MV-4-11 (cell line): ENCODE measurements at regions not wholly inside any gene's neighbourhood (a gene's known extent, or its start where the extent isn't known, plus 50 kb on each side); places are given as distances from the start of the nearest gene placed in this dataset.
"Not testable (repeated sequence)": the region's sequence is repeated elsewhere in the genome, so short reads cannot be mapped to it uniquely, and the experiment has no call there.

Source experiments
- DNase-seq: peaks from one replicate; lab custom pipeline; 2025; lab: John Stamatoyannopoulos, UW

DNA sequence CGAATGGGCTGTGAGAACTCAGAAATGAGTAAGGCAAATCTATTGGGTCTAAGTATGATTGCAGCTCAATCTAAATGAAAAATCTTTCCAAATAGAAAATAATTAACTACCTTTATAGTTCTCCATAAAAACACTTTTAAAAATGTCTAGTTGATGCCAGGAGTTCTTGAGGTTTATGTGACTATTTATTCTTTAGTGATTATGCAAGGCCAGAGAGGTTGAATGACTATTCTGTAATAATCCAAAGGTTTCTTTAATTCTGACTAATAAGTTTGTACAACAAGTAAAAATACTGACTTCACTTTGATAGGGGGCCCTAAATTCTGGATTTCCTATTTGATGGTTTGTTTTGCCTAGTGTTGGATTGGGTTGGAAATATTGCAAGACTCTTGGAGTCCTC, 461.2 kb downstream of the EPM2A start:
- no peak for DNase-seq

DNA sequence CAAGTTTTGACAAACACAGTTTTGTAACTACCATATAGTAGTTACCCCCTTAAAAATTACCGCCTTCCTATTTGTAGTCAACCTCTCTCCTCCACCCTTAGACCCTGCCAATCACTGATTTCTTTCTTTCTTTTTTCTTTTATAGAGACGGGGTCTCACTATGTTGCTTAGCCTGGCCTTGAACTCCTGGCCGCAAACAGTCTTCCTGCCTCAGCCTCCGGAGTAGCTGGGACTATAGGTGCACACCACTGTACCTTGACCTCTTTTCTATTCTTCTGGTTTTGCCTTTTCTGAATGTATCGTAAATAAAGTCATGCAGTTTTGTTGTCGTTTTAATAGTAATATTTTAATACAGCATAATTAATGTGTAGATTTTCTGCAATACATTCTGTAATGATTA, 460.3 kb downstream of the EPM2A start:
- DNase-seq: no peak

DNA sequence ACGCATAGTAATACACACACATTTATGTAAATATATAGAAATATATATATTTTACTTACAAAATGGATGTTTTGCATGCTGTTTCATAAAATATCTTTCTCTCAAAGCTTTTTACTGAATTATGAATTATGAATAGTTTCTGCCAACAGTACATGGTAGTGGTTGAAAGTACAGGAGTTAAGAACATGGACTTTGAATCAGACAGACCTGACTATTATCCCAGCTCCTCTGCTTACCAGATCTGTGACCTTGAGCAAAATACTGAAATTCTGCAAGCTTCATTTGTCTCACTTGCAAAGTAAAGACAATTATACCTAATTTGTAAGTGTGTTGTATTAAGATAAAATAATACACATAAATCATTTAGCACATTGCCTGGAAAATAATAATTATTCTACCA, 459.5 kb downstream of the EPM2A start:
- no peak for DNase-seq

DNA sequence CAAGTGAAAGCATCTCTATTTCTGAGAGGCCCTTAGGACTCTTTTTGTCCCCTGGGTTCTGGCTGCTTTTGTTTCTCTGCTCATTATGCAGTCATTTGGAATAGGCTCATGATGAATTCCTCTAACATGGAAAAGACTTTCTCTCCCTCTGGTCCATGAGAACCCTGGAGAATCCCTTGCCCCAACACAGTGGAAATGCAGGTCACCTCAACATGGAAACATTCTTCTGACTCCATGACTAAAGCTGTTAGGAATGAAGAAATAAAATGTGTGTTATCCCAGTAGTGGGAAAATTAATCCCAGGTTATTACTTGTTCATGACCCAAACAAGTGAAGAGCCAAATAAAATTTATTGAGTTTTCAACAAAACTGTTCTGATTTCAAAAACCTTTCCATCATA, 458.6 kb downstream of the EPM2A start:
- no peak for DNase-seq

DNA sequence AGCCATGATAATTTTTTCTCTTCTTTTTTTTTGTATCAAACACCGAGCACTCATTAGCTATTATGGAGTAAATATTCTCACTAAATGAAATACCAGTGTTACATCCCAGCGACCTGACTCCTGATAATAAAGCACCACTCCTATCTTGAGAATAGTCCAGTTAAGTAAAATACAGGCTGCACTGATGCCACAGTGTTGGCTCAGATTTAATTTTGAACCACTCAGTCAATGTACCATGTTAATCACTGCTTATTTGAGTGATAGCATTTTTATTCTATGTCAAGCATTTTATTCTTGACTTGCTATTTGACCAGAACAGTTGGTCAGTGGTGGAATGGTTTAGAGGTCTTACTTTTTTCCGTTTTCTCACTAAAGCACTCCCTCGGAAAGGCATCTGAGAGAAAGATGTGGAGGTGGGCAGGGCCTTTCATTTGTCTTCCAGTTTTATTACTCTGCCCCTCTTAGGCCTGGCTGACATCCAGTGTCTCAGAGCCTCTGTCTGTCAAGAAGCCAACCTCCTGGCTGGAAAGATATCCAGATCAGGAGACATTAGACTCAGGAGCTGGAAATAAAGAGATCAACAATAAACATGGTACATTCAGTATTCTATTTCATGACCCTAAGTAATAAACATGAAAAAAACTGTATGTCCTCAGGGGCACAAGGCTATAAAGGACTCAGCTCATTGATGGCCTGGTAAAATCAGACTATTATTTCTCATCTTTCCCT, 457.8 kb downstream of the EPM2A start:
- no peak for DNase-seq

DNA sequence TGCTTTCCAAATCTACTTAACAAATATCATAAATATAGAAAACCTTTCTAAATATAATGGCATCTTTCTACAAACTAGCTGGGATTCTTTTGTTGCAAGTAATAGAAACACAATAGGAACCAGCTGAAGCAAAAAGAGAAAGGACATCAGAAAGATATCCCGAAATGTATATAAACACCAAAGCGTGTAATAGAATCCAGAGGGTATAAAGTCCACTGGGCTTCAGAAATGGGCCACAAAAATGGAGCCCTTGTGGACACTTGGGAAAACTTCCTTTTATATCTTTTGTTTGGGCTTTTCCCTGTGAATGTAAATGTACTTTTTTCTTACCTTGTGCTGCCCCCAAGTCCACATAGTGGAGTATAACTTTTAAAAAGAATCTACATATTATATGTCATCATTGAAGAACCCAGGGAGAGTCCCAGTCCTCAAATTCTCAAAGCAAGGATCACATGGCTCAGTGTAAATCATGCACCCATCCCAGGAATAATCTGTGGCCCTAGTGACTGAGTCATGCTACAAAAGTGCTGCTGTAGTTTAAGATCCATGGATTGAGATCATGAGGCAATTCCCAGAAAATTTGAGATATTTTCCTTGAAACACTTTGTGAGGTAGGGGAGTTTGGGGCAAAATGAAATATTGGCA, 457.0 kb downstream of the EPM2A start:
- no peak for DNase-seq

DNA sequence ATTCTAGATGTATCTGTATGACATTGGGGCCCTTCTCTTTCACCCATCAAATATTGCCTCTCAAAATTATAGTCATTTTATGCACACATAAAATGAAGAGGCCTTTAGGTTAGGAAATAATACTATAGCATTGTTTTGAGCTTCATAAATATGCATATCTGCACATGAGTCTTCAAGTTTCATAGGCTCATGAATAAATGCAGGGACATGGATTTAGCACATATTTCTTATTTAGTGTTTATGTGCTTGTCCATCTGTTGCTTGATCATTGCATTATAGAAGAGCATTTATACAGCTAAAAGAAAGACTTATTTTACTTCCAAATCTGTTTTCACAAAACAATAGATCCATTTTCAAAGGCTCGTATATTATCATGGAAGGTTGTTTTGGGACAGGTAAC, 455.8 kb downstream of the EPM2A start:
- DNase-seq: no peak

DNA sequence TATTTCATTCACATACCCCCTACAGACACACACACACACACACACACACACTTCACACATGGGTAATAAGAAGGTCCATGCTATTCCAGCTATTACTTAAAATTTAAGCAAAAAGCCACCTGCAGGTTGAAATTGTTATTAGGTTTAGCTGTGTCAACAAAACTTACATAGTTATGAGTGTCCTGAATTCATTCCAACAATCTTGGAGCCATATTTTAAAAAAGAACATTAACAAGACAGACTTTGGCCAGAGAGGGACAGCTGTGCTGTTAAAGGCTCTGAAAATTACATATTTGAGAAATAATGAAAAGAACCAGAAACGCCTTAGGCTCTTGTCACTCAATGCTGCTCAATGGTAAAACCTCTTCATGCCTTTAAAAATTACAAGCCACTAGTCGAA, 455.3 kb downstream of the EPM2A start:
- DNase-seq: no peak

DNA sequence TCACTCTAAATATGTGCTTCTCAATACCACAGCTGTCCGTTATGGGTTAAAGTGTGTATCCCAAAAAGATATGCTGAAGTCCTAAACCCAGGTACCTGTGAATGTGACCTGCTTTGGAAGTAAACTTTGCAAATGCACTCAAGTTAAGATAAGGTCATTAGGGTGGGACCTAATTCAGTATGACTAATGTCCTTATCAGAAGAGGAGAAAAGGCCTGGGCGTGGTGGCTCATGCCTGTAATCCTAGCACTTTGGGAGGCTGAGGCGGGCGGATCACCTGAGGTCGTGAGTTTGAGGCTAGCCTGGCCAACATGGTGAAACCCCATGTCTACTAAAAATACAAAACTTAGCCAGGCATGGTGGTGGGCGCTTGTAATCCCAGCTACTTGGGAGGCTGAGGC, 452.1 kb downstream of the EPM2A start:
- not testable (repeated sequence) for DNase-seq

DNA sequence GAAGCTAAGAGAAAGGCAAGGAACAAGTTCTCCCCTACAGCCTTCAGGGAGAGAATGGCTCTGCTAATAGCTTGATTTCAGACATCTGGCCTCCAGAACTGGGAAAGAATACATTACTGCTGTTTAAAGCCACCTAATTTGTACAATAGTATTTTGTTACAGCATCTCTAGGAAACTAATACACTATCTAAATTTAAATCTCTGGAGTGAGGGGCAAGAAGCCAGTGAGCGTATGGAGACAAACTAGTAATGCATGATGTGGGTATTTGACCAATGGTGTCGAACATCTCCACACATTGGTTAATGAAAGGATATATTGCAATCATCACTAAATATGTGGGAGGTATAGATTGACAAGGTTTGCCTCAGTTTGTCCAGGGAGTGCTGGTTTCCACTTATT, 451.5 kb downstream of the EPM2A start:
- DNase-seq: no peak

DNA sequence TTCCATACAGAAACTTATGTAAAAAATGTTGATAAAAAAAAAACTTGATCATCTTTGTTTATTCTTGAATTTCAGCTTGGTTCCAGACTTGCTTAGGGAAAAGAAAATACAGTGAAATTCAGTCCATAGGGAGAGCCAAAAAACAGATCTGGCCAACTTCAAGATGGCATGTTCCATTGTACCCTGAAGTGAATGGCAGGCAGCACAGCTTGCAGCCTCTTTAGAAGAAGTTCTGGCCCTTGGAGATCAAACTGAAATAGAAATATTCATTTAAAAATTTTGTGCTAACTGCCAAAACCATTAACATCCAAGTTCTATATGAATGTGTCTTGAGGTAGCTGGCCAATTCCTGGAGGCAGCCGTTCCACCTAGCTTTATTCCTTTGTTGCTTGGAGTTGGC, 448.4 kb downstream of the EPM2A start:
- no peak for DNase-seq

DNA sequence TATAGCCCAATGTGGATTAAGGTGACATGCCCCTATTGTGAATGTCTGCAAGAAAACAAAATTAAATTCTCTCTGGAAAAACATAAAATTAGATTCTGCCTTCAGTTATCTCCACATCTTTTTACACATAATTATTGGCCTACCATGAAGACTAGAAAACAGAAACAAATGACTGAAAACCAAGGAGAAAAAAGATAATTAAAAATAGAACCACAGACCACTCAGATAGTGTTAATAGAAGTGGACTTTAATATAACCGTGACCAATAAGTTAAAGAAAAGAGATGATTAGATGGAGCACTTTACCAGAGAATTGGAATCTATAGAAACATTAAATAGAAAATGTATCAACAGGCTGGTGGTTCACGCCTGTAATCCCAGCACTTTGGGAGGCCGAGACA, 445.7 kb downstream of the EPM2A start:
- no peak for DNase-seq

DNA sequence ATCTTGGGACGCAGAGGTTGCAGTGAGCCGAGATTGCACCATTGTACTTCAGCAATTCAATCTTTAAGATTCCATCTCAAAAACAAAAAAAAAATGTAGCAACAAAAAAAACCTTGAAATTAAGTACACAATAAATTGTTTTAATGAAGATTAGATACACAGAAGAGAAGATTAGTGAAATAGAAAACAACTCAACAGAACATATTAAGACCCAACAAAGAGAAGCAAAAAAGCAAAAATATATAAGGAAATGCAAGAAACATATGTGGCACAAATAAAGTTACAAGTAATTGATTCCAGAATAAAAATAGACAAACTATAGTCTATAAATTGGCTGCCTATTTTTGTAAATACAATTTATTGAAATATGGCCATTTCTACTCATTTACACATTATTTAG, 445.2 kb downstream of the EPM2A start:
- DNase-seq: no peak

DNA sequence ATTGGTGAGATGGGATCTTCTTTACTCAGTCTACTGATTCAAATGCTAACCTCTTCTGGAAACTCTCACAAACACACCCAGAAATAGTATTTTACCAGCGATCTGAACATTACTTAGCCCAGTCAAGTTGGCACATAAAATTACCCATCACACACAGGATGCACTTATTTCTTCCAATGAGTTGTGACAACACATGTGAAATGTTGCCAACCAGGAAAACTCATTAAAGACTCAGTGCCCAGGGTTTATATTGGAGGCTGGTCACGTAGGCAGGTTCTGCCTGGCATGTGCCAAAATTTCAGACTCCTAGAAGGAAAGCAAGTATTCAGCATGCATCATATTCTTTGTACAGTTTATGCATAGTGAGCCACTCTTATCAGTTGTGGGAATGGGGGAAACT, 443.3 kb downstream of the EPM2A start:
- no peak for DNase-seq

DNA sequence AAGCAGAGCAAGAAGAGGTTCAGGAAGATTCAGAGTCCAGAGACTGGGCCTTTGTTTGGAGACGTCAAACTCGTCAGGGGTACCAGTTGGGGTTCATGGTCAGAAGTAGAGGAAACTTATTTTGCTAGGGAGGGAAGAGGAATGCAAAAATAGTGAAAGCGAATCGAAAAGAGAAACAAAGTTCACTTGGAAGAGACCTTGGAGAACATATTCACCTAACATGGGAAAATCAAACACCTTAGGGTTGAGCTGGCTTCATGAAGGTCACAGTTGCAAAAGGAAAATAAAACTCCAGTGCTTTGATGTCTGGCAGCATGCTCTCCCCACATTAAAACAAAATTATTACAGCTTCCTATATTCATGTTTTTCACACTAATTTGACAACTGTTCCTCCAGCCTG, 440.4 kb downstream of the EPM2A start:
- no peak for DNase-seq

DNA sequence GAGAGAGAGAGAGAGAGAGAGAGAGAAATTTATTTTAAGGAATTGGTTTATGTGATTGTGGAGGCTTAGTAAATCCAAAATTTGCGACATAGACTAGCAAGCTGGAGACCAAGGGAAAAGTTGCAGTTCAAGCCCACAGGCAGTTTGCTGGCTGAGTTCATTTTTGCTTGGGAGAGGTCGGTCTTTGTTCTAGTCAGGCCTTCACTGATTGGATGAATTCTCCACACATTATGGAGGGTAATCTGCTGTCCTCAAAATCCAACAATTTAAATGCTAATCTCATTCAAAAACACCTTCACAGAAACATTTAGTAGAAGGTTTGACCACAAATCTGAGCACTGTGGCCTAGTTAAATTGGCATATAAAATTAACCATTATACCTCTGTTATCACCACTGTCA, 439.6 kb downstream of the EPM2A start:
- DNase-seq: no peak

DNA sequence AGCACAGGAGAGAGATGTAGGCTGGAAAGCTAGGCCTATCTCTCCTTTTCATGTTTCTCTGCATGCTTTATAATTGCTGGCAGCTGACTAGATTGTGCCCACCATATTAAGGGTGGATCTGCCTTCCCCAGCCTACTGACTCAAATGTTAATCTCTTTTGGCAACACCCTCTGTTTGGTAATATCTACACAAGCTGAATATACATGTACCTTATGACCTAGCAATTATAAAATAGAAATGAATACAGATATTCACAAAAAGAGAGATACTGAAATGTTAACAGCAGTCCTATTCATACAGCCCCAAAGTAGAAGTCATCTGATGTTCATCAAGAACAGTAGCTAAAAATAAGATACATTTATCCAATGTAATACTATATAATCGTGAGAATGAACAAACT, 429.6 kb downstream of the EPM2A start:
- DNase-seq: no peak

DNA sequence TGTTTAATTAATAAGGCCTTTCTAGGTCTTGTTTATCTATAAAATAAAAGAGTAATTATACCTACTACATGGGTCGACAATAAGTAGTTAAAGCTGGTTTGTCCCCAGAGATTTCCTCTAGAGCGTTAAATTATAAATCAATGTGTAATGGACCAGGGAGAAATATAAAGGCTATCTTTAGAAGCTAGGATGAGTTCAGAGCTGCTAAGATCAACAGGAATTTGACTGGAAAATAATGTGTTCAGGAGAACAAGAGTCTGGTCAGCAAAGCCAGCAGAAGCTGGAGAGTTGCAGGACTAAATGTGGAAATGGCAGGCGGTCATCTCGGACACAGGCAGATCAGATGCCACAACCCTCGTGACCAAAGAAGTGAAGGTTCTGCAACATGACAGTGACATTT, 428.8 kb downstream of the EPM2A start:
- no peak for DNase-seq

DNA sequence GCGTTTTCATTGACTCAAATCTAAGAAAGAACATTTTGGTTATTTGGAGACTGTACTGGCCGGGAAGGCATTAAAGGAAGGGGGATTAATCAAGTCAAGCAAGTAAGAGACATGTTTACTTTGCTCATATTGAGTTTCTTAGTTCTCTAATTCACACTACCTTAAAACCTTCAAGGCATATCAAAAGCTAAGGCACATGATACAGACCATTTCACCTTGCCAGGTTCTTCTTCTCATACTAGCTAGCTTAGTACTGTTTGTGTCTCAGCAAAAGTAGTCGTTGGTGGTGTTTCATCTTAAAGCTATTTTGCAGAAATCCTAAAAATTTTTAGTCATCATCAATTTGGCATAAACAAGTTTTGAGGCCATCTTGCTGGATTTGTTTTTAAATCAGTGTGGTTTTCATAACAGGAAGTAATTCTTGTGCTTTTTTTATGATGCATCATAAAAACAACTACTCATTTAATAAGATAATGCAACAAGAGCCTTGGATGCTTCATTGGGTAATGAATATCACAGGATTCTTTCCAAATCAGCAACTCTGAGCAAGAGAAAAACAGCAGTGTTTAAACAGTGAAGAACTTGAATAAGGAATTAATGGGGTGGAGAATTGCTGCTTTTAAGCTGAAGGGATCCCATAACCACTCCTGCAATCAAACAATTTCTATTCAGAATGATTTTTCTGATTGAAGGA, 425.3 kb downstream of the EPM2A start:
- no peak for DNase-seq

DNA sequence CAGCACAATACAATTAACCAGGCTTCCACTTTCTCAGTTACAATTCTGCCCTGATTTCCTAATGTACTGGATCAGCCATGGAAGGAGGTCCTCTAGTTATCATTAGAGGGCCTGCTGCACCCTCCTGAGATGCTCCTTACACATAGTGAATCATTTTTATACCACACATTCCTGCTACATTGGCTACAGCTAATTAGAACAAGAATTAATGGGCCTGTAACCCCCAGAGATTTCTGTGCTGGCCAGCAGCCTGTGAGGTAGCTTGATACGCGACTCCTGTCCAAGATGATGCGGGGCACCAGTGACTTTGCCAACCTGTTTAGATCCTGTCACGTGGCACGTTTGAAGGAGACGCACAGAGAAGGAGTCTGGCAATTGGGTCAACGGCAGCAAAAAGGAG, 422.8 kb downstream of the EPM2A start:
- DNase-seq: no peak

DNA sequence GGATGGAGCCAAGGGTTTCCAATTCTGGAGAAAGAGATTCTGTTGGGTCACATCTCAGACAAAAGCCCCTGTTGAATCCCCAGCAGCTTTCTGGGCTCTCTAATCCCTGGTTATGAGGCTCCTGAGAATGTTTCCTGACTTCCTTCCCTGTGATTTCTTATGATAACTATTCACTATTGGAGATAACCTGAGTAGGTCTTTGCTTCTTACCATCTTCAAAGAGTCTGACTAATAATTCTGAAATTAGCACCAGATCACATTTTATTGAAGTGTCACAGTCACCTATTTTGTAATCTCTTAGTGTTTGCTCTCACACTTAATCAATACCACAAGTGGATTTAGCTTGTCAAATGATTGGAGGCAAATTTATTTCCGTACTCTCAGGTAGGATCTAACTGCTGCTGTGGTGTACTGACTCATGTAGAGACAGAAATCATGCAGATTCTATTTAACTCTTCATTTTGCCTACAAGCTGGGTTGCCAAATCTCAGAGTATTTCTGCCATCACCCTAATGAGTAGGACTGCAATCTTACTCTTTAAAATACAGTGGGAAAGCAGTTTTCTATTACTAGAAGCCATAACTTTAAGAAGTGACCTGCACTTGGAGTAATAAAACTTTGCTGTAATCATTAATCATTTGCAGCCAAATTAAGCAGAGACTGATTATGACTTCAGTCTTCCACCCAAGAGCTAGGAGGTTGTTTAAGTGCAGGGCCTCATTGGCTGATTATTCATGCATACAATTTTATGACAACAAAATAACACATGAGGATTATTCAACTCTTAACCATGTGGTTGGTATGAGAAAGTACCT, 422.1 kb downstream of the EPM2A start:
- no peak for DNase-seq

DNA sequence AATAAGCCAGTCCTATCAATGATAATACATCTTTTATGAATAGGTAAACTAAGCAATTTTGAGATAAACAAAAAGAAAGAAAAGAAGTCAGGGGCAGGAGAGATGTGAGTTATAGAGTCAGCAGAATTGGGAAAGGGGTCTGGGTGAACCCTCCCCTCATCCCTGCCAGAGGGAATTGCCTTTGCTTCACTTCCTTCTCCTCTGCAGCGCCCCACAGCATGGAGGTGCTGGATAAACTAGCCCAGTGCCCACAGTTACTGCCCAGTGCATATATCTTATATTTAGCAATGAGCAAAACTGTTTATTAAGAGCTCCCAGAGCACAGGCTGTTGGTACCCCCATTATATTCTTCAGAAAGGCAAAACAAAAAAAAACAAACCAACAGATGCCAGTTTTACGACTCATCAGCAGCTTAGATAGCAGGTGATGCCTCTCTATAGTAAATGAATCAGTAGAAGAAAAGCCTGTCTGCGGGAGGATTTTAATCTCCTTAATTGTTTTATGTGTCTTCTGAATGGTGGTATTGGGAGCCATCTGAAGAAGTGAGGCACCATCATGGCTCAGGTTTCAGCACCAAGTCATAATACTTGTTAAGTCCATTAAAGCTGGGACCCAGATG, 419.2 kb downstream of the EPM2A start:
- no peak for DNase-seq
